ENCODE measurements at regions not wholly inside any gene's neighbourhood (a gene's known extent, or its start where the extent isn't known, plus 50 kb on each side); places are given as distances from the start of the nearest gene placed in this dataset.

DNA sequence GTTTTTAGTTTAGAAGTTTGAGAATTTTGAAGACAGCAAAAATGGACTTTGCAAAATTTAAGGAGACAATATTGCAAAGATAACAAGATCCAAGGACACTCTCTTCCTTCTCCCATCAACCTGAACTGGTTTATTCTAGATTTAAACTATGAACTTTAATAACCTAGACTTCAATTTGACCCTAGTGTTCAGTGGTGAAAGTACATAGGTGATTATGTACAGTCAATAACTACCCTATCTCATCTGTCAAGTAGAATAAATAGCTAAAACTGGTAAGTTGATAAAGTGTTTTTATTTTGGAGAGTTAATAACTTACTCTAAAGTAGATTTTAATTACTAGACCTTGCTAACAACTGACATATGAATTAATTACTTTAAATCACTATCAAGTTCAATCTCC is 52.9 kb upstream of the NFE2L2 start:
- H3K4me1 Mint-ChIP-seq (ENCODE audit: low read depth, unreplicated experiment): no peaks in the 10 kb centered on the region
- TF ChIP-seq CTCF (IDR thresholded peaks at IDR 0.05; ENCODE audit: insufficient read depth in 1 of 2, low read depth in 1 of 2, low read length in 1 of 2, severe bottlenecking in 1 of 2, unreplicated experiment in 1 of 2): no peak
- H3K27ac Mint-ChIP-seq (ENCODE audit: unreplicated experiment): no peak overlapping the region
- H3K36me3 Mint-ChIP-seq (ENCODE audit: insufficient read depth, unreplicated experiment): no peaks in the 10 kb centered on the region
- no TSS peak for BruUV-seq (replicated peaks)
- H3K27me3 Mint-ChIP-seq (ENCODE audit: insufficient read depth, unreplicated experiment): no peaks in the 10 kb centered on the region
- Histone ChIP-seq H3K27me3 (replicated peaks; ENCODE audit: control insufficient read depth, insufficient read depth, low read length) (no peaks in the 10 kb centered on the region), H3K9me3 (no peaks in the 10 kb centered on the region), H3K4me3 (ENCODE audit: low read depth, low read length) (no peak overlapping the region), H3K4me1 (peaks cover under 1% of the 10 kb centered on the region; the same call in 1 of the 2 replicates), H3K36me3 (ENCODE audit: control insufficient read depth, insufficient read depth, low read length) (no peaks in the 10 kb centered on the region)
- no peak for DNase-seq
- intact Hi-C loops (cut with micrococcal nuclease; ENCODE audit: unreplicated experiment): no loop called here
- no peak overlapping the region for H3K4me3 Mint-ChIP-seq (ENCODE audit: unreplicated experiment)
- no peaks in the 10 kb centered on the region for H3K9me3 Mint-ChIP-seq (ENCODE audit: unreplicated experiment)
- POLR2A ChIA-PET: no interaction called here
- CTCF ChIA-PET: no interaction called here

DNA sequence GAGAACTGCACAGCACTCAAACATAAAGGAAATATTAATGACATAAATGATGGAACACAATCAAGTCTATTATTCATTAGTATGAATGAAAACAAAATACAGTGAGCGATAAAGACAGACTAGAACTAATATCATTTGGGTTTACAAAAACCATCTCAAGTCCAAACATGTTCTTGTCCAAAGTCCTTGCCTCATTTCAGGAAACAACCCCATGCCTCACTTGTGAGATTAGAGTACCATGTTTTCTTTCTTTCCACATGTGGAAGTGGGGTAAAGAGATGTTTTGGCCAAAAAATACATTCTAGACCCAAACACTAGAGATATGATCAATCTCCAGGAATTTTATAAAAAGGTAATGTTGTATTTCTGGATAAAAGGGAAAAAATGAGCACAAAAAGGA is 53.3 kb upstream of the NFE2L2 start:
- H3K9me3 ChIP-seq: no peaks in the 10 kb centered on the region
- TF ChIP-seq CTCF (IDR thresholded peaks at IDR 0.05; ENCODE audit: insufficient read depth in 1 of 2, low read depth in 1 of 2, low read length in 1 of 2, severe bottlenecking in 1 of 2, unreplicated experiment in 1 of 2): no peak
- H3K36me3 ChIP-seq (ENCODE audit: control insufficient read depth, insufficient read depth, low read length): no peaks in the 10 kb centered on the region
- CTCF ChIA-PET: no interaction called here
- Mint-ChIP-seq H3K4me1 (ENCODE audit: low read depth, unreplicated experiment) (peaks cover 1% of the 10 kb centered on the region), H3K36me3 (ENCODE audit: insufficient read depth, unreplicated experiment) (no peaks in the 10 kb centered on the region), H3K27me3 (ENCODE audit: insufficient read depth, unreplicated experiment) (no peaks in the 10 kb centered on the region), H3K9me3 (ENCODE audit: unreplicated experiment) (no peaks in the 10 kb centered on the region), H3K4me3 (ENCODE audit: unreplicated experiment) (no peak overlapping the region), H3K27ac (ENCODE audit: unreplicated experiment) (no peak overlapping the region)
- DNase-seq: no peak
- intact Hi-C loops (cut with micrococcal nuclease; ENCODE audit: unreplicated experiment): no loop called here
- H3K4me3 ChIP-seq (ENCODE audit: low read depth, low read length): no peak overlapping the region
- POLR2A ChIA-PET: no interaction called here
- no peaks in the 10 kb centered on the region for H3K27me3 ChIP-seq (replicated peaks; ENCODE audit: control insufficient read depth, insufficient read depth, low read length)
- BruUV-seq (replicated peaks): no TSS peak
- peaks cover 5% of the 10 kb centered on the region; the same call in 1 of the 2 replicates for H3K4me1 ChIP-seq

DNA sequence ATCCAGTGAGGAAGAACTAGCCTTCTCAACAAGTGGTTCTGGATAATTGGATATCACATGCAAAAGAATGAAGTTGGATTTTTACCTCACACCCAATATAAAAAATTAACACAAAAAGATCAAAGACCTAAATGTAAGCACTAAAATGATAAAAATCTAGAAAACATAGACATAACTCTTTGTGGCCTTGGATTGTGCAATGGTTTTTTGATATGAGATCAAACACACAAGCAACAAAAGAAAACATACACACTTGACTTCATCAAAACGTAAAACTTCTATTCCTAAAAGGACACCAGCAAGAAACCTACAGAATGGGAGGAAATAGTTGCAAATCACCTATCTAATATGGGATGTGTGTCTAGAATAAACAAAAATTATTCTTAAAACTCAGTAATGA is 54.1 kb upstream of the NFE2L2 start:
- CTCF ChIA-PET: no interaction called here
- Mint-ChIP-seq H3K36me3 (ENCODE audit: insufficient read depth, unreplicated experiment) (no peaks in the 10 kb centered on the region), H3K4me1 (ENCODE audit: low read depth, unreplicated experiment) (peaks cover 9% of the 10 kb centered on the region), H3K4me3 (ENCODE audit: unreplicated experiment) (no peak overlapping the region), H3K27ac (ENCODE audit: unreplicated experiment) (no peak overlapping the region), H3K9me3 (ENCODE audit: unreplicated experiment) (no peaks in the 10 kb centered on the region), H3K27me3 (ENCODE audit: insufficient read depth, unreplicated experiment) (no peaks in the 10 kb centered on the region)
- intact Hi-C loops (cut with micrococcal nuclease; ENCODE audit: unreplicated experiment): no loop called here
- no TSS peak for BruUV-seq (replicated peaks)
- TF ChIP-seq CTCF (IDR thresholded peaks at IDR 0.05; ENCODE audit: insufficient read depth in 1 of 2, low read depth in 1 of 2, low read length in 1 of 2, severe bottlenecking in 1 of 2, unreplicated experiment in 1 of 2): no peak
- DNase-seq: no peak
- no peaks in the 10 kb centered on the region for H3K27me3 ChIP-seq (replicated peaks; ENCODE audit: control insufficient read depth, insufficient read depth, low read length)
- peaks cover 7% of the 10 kb centered on the region; the same call in 1 of the 2 replicates for H3K4me1 ChIP-seq
- H3K36me3 ChIP-seq (ENCODE audit: control insufficient read depth, insufficient read depth, low read length): no peaks in the 10 kb centered on the region
- no peaks in the 10 kb centered on the region for H3K9me3 ChIP-seq
- no peak overlapping the region for H3K4me3 ChIP-seq (ENCODE audit: low read depth, low read length)
- POLR2A ChIA-PET: no interaction called here
